WTC11 (cell line): ENCODE measurements at regions not wholly inside any gene's neighbourhood (a gene's known extent, or its start where the extent isn't known, plus 50 kb on each side); places are given as distances from the start of the nearest gene placed in this dataset.
A peak's percentile ranks its signal among the peaks of the same experiment; 100 is the strongest.

Experiments used
- ATAC-seq: fragments of 200-7000 bp; cut with Tn5 transposase; 2 replicates; pipeline ENCODE4 v1.10.0; 2021; ENCODE audit warnings: mild to moderate bottlenecking, moderate library complexity
- CTCF ChIA-PET: fragments of 300-600 bp; sonication (Branson Sonifier 250); formaldehyde crosslinking; loops from one replicate; lab custom pipeline; 2021; ENCODE audit warnings: antibody characterized with exemption; lab: Charles Lee
- POLR2A ChIA-PET: fragments of 350-600 bp; sonication (Branson Sonifier 250); formaldehyde crosslinking; loops from one replicate; lab custom pipeline; 2021; ENCODE audit warnings: antibody characterized with exemption; lab: Charles Lee
- DNase-seq: peaks from one replicate; pipeline ENCODE4 v3.0.0; 2021; ENCODE audit warnings: low spot score
- H3K27ac Mint-ChIP-seq: 2 replicates; pipeline ENCODE4 v1.8.0; 2021; ENCODE audit warnings: mixed read lengths
- H3K27me3 Mint-ChIP-seq: 2 replicates; pipeline ENCODE4 v1.8.0; 2021; ENCODE audit warnings: low read depth, mild to moderate bottlenecking, moderate library complexity, mixed read lengths
- H3K36me3 Mint-ChIP-seq: 2 replicates; pipeline ENCODE4 v1.8.0; 2021; ENCODE audit warnings: mixed read lengths
- H3K4me1 Mint-ChIP-seq: 2 replicates; pipeline ENCODE4 v1.8.0; 2022; ENCODE audit warnings: mixed read lengths
- H3K4me3 Mint-ChIP-seq: 2 replicates; pipeline ENCODE4 v1.8.0; 2021; ENCODE audit warnings: mild to moderate bottlenecking, moderate library complexity, mixed read lengths
- H3K9me3 Mint-ChIP-seq: 2 replicates; pipeline ENCODE4 v1.8.0; 2021; ENCODE audit warnings: mixed read lengths
- ARID4B ChIP-seq: sonication (generic); formaldehyde crosslinking; IDR thresholded peaks from 2 replicates; pipeline ENCODE4 v1.8.0; 2023; ENCODE audit warnings: missing genetic modification reagents, mild to moderate bottlenecking, borderline replicate concordance
- ATF1 ChIP-seq: sonication (generic); formaldehyde crosslinking; IDR thresholded peaks from 2 replicates; pipeline ENCODE4 v1.8.1; 2023; ENCODE audit warnings: mild to moderate bottlenecking, moderate library complexity, missing genetic modification reagents
- ATF6 ChIP-seq: sonication (generic); formaldehyde crosslinking; IDR thresholded peaks from 2 replicates; pipeline ENCODE4 v1.8.1; 2023; ENCODE audit warnings: mild to moderate bottlenecking, missing genetic modification reagents
- CBFB ChIP-seq: sonication (generic); formaldehyde crosslinking; IDR thresholded peaks from 2 replicates; pipeline ENCODE4 v1.8.1; 2022; ENCODE audit warnings: mild to moderate bottlenecking, low read depth, missing genetic modification reagents
- EMX1 ChIP-seq: fragments of 250-450 bp; sonication (Bioruptor Pico); IDR thresholded peaks from 2 replicates; pipeline ENCODE4 v1.8.0; 2021; ENCODE audit warnings: mild to moderate bottlenecking
- FOXP4 ChIP-seq: sonication (generic); formaldehyde crosslinking; IDR thresholded peaks from 2 replicates; pipeline ENCODE4 v1.8.0; 2022; ENCODE audit warnings: mild to moderate bottlenecking, missing genetic modification reagents
- GABPB1 ChIP-seq: sonication (generic); formaldehyde crosslinking; IDR thresholded peaks from 2 replicates; pipeline ENCODE4 v1.8.1; 2023; ENCODE audit warnings: mild to moderate bottlenecking, missing genetic modification reagents
- JUN ChIP-seq: sonication (generic); formaldehyde crosslinking; IDR thresholded peaks from 2 replicates; pipeline ENCODE4 v1.8.0; 2023; ENCODE audit warnings: mild to moderate bottlenecking, missing genetic modification reagents
- MYBL2 ChIP-seq: sonication (generic); formaldehyde crosslinking; IDR thresholded peaks from 2 replicates; pipeline ENCODE4 v1.8.1; 2023; ENCODE audit warnings: mild to moderate bottlenecking, moderate library complexity, missing genetic modification reagents
- NFYB ChIP-seq: sonication (generic); formaldehyde crosslinking; conservative IDR thresholded peaks from 2 replicates; pipeline ENCODE4 v1.8.0; 2022; ENCODE audit warnings: low read depth, missing genetic modification reagents
- NR1H2 ChIP-seq: sonication (generic); formaldehyde crosslinking; IDR thresholded peaks from 2 replicates; pipeline ENCODE4 v1.9.0; 2021; ENCODE audit warnings: mild to moderate bottlenecking, moderate library complexity, missing genetic modification reagents
- SMAD3 ChIP-seq: sonication (generic); formaldehyde crosslinking; IDR thresholded peaks from 2 replicates; pipeline ENCODE4 v1.8.0; 2022; ENCODE audit warnings: missing genetic modification reagents, mild to moderate bottlenecking, borderline replicate concordance
- TCF7 ChIP-seq: sonication (generic); formaldehyde crosslinking; IDR thresholded peaks from 2 replicates; pipeline ENCODE4 v1.8.0; 2022; ENCODE audit warnings: mild to moderate bottlenecking, low read depth, missing genetic modification reagents, moderate library complexity
- TP53 ChIP-seq: sonication (generic); formaldehyde crosslinking; IDR thresholded peaks from 2 replicates; pipeline ENCODE4 v1.8.1; 2023; ENCODE audit warnings: mild to moderate bottlenecking, missing genetic modification reagents
- ZNF138 ChIP-seq: sonication (generic); formaldehyde crosslinking; conservative IDR thresholded peaks from 2 replicates; pipeline ENCODE4 v1.8.1; 2022; ENCODE audit warnings: mild to moderate bottlenecking, moderate library complexity, missing genetic modification reagents
- ZNF396 ChIP-seq: fragments of 250-450 bp; sonication (Bioruptor Pico); IDR thresholded peaks from 2 replicates; pipeline ENCODE4 v1.8.0; 2021; ENCODE audit warnings: mild to moderate bottlenecking, moderate library complexity, borderline replicate concordance
- ZNF423 ChIP-seq: fragments of 250-450 bp; sonication (Bioruptor Pico); IDR thresholded peaks from 2 replicates; pipeline ENCODE4 v2.1.2; 2022; ENCODE audit warnings: mild to moderate bottlenecking, moderate library complexity
- TF ChIP-seq, protein P1 (sequence below): sonication (generic); formaldehyde crosslinking; conservative IDR thresholded peaks from 2 replicates; pipeline ENCODE4 v1.8.1; 2022; ENCODE audit warnings: mild to moderate bottlenecking, missing genetic modification reagents
- TF ChIP-seq, protein P2 (sequence below): fragments of 250-450 bp; sonication (Bioruptor Pico); IDR thresholded peaks from 2 replicates; pipeline ENCODE4 v1.9.0; 2021; ENCODE audit warnings: mild to moderate bottlenecking
- TF ChIP-seq, protein P3 (sequence below): fragments of 250-450 bp; sonication (Bioruptor Pico); IDR thresholded peaks from 2 replicates; pipeline ENCODE4 v1.9.0; 2021; ENCODE audit warnings: mild to moderate bottlenecking

DNA sequence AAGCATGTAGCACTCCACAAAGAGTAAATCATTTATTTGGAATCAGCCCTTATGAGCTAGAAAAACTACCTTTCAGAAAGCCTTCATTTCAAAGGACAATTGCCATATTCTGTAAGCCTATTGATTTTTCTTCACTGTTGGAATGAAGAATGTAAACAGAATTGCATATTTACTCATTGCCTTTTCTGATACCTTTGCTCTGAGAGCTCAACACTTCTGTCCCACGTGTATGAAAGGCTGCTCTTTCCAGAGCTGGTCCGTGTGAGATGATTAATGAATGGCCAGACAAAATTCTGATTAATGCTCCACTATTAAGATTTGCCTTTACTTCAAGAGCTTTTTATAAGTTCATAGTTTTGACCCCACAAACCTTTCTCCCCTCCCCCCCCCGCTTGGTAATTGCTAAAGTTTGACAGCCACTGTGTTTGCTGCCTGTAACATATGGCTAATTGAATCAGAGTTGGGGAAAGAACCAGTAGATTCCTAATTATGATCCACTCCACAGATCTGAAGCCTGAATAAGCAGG lies 63.0 kb upstream of the PLEKHA5 start:
- POLR2A ChIA-PET, result no interaction called here
- no peak for ATAC-seq
- TF ChIP-seq NR1H2 (CRISPR knock-in tag), result no peak
- peak; percentile 53; the same call in 1 of the 2 replicates for TF ChIP-seq GABPB1 (CRISPR knock-in tag)
- H3K36me3 Mint-ChIP-seq, result no peaks in the 10 kb centered on the region
- CTCF ChIA-PET, result interaction anchor here (0.8 kb wide), 1 partner anchor 171 kb away, joined by 4 read pairs; no protein-coding TSS in a partner anchor
- H3K9me3 Mint-ChIP-seq, result peaks cover 10% of the 10 kb centered on the region; the same call in 1 of the 2 replicates
- 0 out of 2 replicates have a peak overlapping the region, but pooled peaks have one; percentile 63 for H3K27ac Mint-ChIP-seq
- peaks cover 29% of the 10 kb centered on the region for H3K4me1 Mint-ChIP-seq
- no peak overlapping the region for H3K4me3 Mint-ChIP-seq
- no peak for DNase-seq
- no peaks in the 10 kb centered on the region for H3K27me3 Mint-ChIP-seq

DNA sequence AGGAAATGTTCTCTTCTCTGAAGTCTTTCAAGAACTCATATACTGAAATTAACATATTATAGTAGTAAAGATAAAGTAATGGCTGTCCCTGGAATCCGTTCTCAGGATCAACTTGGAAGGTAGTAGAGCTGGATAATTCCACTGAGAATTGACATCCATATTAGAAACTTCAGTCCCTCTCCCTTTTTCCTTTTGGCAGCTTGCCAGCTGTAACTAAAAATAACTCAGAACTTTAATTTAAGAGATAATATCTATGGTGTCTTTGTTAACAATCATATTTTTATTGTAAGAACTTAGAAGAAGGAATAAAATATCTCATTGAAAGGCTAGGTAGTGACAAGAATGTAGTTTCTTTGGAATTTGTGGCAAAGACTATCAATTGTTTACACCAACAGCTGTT lies 61.4 kb upstream of the PLEKHA5 start:
- TF ChIP-seq NFYB (CRISPR knock-in tag) (no peak), CBFB (CRISPR knock-in tag) (no peak), ZNF396 (no peak), EMX1 (CRISPR knock-in tag) (no peak), FOXP4 (no peak), ZNF138 (CRISPR knock-in tag) (no peak)
- TF ChIP-seq, protein P1, sequence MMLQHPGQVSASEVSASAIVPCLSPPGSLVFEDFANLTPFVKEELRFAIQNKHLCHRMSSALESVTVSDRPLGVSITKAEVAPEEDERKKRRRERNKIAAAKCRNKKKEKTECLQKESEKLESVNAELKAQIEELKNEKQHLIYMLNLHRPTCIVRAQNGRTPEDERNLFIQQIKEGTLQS (CRISPR knock-in tag), result no peak
- TF ChIP-seq, all 79 proteins: peak for 0
- no peak overlapping the region for H3K27ac Mint-ChIP-seq
- DNase-seq (no peak), ATAC-seq (no peak)
- CTCF ChIA-PET, result no interaction called here
- no peak overlapping the region for H3K4me3 Mint-ChIP-seq
- H3K9me3 Mint-ChIP-seq, result peaks cover 10% of the 10 kb centered on the region; the same call in 1 of the 2 replicates
- no peaks in the 10 kb centered on the region for H3K36me3 Mint-ChIP-seq
- no peaks in the 10 kb centered on the region for H3K27me3 Mint-ChIP-seq
- peaks cover 29% of the 10 kb centered on the region for H3K4me1 Mint-ChIP-seq
- POLR2A ChIA-PET, result no interaction called here

DNA sequence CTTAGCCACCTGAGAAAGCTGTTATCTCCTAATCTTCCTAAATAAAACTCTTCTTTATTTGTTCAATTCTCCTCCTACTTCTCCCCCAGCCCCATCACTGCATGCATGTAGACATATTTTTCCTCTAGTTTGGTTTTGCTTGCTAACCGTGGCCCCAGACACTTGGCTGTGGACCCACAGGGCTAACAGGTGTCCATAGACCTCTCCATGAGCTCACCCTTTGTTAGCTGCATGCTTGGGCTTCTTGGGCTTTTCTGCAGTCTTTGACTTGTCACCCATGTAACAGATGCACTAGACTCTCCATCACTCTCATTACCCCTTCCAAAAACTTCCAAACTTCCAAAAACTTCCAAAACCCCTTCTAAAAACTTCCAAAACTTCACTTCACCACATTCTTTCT lies 59.2 kb upstream of the PLEKHA5 start:
- ChIA-PET CTCF (no interaction called here), POLR2A (no interaction called here)
- TF ChIP-seq JUN (CRISPR knock-in tag) (no peak), TP53 (no peak), MYBL2 (no peak), ZNF423 (CRISPR knock-in tag) (no peak), ATF1 (CRISPR knock-in tag) (no peak), ATF6 (CRISPR knock-in tag) (no peak), CBFB (CRISPR knock-in tag) (no peak), SMAD3 (CRISPR knock-in tag) (no peak), ARID4B (CRISPR knock-in tag) (no peak), TCF7 (CRISPR knock-in tag) (no peak)
- TF ChIP-seq, protein P2, sequence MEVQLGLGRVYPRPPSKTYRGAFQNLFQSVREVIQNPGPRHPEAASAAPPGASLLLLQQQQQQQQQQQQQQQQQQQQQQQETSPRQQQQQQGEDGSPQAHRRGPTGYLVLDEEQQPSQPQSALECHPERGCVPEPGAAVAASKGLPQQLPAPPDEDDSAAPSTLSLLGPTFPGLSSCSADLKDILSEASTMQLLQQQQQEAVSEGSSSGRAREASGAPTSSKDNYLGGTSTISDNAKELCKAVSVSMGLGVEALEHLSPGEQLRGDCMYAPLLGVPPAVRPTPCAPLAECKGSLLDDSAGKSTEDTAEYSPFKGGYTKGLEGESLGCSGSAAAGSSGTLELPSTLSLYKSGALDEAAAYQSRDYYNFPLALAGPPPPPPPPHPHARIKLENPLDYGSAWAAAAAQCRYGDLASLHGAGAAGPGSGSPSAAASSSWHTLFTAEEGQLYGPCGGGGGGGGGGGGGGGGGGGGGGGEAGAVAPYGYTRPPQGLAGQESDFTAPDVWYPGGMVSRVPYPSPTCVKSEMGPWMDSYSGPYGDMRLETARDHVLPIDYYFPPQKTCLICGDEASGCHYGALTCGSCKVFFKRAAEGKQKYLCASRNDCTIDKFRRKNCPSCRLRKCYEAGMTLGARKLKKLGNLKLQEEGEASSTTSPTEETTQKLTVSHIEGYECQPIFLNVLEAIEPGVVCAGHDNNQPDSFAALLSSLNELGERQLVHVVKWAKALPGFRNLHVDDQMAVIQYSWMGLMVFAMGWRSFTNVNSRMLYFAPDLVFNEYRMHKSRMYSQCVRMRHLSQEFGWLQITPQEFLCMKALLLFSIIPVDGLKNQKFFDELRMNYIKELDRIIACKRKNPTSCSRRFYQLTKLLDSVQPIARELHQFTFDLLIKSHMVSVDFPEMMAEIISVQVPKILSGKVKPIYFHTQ (CRISPR knock-in tag), result no peak
- TF ChIP-seq, protein P3, sequence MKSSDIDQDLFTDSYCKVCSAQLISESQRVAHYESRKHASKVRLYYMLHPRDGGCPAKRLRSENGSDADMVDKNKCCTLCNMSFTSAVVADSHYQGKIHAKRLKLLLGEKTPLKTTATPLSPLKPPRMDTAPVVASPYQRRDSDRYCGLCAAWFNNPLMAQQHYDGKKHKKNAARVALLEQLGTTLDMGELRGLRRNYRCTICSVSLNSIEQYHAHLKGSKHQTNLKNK (CRISPR knock-in tag), result no peak
- H3K4me1 Mint-ChIP-seq, result peaks cover 20% of the 10 kb centered on the region
- ATAC-seq (no peak), DNase-seq (no peak)
- peaks cover 7% of the 10 kb centered on the region; the same call in 1 of the 2 replicates for H3K9me3 Mint-ChIP-seq
- H3K4me3 Mint-ChIP-seq, result no peak overlapping the region
- H3K27me3 Mint-ChIP-seq, result no peaks in the 10 kb centered on the region
- no peak overlapping the region for H3K27ac Mint-ChIP-seq
- no peaks in the 10 kb centered on the region for H3K36me3 Mint-ChIP-seq
